RCC 7860 (cell line): ENCODE measurements at regions not wholly inside any gene's neighbourhood (a gene's known extent, or its start where the extent isn't known, plus 50 kb on each side); places are given as distances from the start of the nearest gene placed in this dataset.
"Not testable (repeated sequence)": the region's sequence is repeated elsewhere in the genome, so short reads cannot be mapped to it uniquely, and the experiment has no call there.

Source experiments
- DNase-seq: peaks from one replicate; pipeline ENCODE4 v3.0.0-alpha.2; 2015; ENCODE audit warnings: low spot score
- FAIRE-seq: peaks from 2 replicates; lab custom pipeline; 2012; peaks lifted over from hg19 to GRCh38; lab: Jason Lieb, UNC

GRCh38 chr4:188904617-188905016 is 765.4 kb downstream of the TRIML1 start:
- no peak for DNase-seq
- FAIRE-seq = no peak

- no peak for DNase-seq
- no peak for FAIRE-seq
Measured at GRCh38 chr4:188905248-188905647, 766.0 kb downstream of the TRIML1 start.

- FAIRE-seq (no peak), DNase-seq (no peak)
Measured at GRCh38 chr4:188911199-188911598, 772.0 kb downstream of the TRIML1 start.

GRCh38 chr4:188911707-188912106 is 772.5 kb downstream of the TRIML1 start:
- FAIRE-seq = no peak
- DNase-seq = no peak

- no peak for FAIRE-seq
- DNase-seq = no peak
Measured at GRCh38 chr4:188915175-188915574, 775.9 kb downstream of the TRIML1 start.

GRCh38 chr4:188918787-188919186 is 779.5 kb downstream of the TRIML1 start:
- no peak for FAIRE-seq

GRCh38 chr4:188930822-188931221 is 791.6 kb downstream of the TRIML1 start:
- no peak for DNase-seq
- FAIRE-seq = no peak

More at GRCh38 chr4:188918787-188919186, 779.5 kb downstream of the TRIML1 start:
- no peak for DNase-seq

GRCh38 chr4:188934320-188934962 is 795.2 kb downstream of the TRIML1 start:
- peak; percentile 9 for DNase-seq

GRCh38 chr4:188941524-188942119 is 802.4 kb downstream of the TRIML1 start:
- DNase-seq (peak; percentile 95), FAIRE-seq (peak; percentile 94)

More at GRCh38 chr4:188934320-188934962, 795.2 kb downstream of the TRIML1 start:
- no peak for FAIRE-seq

GRCh38 chr4:188942606-188943005 is 803.4 kb downstream of the TRIML1 start:
- no peak for DNase-seq
- no peak for FAIRE-seq

- FAIRE-seq = no peak
Measured at GRCh38 chr4:188949596-188949995, 810.4 kb downstream of the TRIML1 start.

GRCh38 chr4:188955066-188955465 is 815.8 kb downstream of the TRIML1 start:
- no peak for FAIRE-seq
- DNase-seq = no peak

More at GRCh38 chr4:188949596-188949995, 810.4 kb downstream of the TRIML1 start:
- no peak for DNase-seq

GRCh38 chr4:188956566-188956965 is 817.3 kb downstream of the TRIML1 start:
- DNase-seq (no peak), FAIRE-seq (no peak)

GRCh38 chr4:188958346-188958745 is 819.1 kb downstream of the TRIML1 start:
- DNase-seq (no peak), FAIRE-seq (no peak)

- FAIRE-seq = no peak
- no peak for DNase-seq
Measured at GRCh38 chr4:188959424-188959823, 820.2 kb downstream of the TRIML1 start.

GRCh38 chr4:188960411-188961093 is 821.3 kb downstream of the TRIML1 start:
- no peak for DNase-seq

GRCh38 chr4:188971125-188971524 is 831.9 kb downstream of the TRIML1 start:
- no peak for DNase-seq
- FAIRE-seq = no peak

More at GRCh38 chr4:188960411-188961093, 821.3 kb downstream of the TRIML1 start:
- FAIRE-seq = no peak

- no peak for FAIRE-seq
- no peak for DNase-seq
Measured at GRCh38 chr4:188975271-188975670, 836.0 kb downstream of the TRIML1 start.

- DNase-seq (no peak), FAIRE-seq (no peak)
Measured at GRCh38 chr4:188976644-188977115, 837.4 kb downstream of the TRIML1 start.

- not testable (repeated sequence) for DNase-seq, FAIRE-seq
Measured at GRCh38 chr4:188977232-188977631, 838.0 kb downstream of the TRIML1 start.

GRCh38 chr4:188984518-188984917 is 845.3 kb downstream of the TRIML1 start:
- FAIRE-seq (no peak), DNase-seq (no peak)

GRCh38 chr4:188986271-188986689 is 847.0 kb downstream of the TRIML1 start:
- peak; percentile 17 for DNase-seq
- FAIRE-seq = peak; percentile 21
